HEK293 (cell line): ENCODE measurements at regions not wholly inside any gene's neighbourhood (a gene's known extent, or its start where the extent isn't known, plus 50 kb on each side); places are given as distances from the start of the nearest gene placed in this dataset.

Experiments used
- CTCF ChIA-PET: fragments of 350-600 bp; formaldehyde crosslinking; extraction: SDS; loops from one replicate; lab custom pipeline; 2021; ENCODE audit warnings: antibody characterized with exemption; lab: Yijun Ruan, JAX
- POLR2A ChIA-PET: fragments of 300-600 bp; formaldehyde crosslinking; extraction: SDS; loops from one replicate; lab custom pipeline; 2020; ENCODE audit warnings: antibody characterized with exemption, inconsistent platforms; lab: Yijun Ruan, JAX
- H3K27ac ChIP-seq: fragments of 200-500 bp; sonication (Bioruptor generic); 2 replicates; pipeline ENCODE4 v1.5.1; 2014; ENCODE audit warnings: low read depth, low read length, control low read depth, inconsistent platforms; ENCODE audit errors: extremely low read depth
- H3K36me3 ChIP-seq, 2 experiments: fragments of 200-500 bp in 1 of 2; sonication (Bioruptor generic) in 1 of 2; 1 replicate in 1 of 2; 2 replicates in 1 of 2; pipeline ENCODE4 v1.5.1; 2014 to 2017; ENCODE audit warnings: inconsistent platforms in 2 of 2, low read length in 2 of 2; ENCODE audit not compliant: control insufficient read depth in 2 of 2, insufficient read depth in 1 of 2
- H3K4me1 ChIP-seq: fragments of 200-500 bp; sonication (Bioruptor generic); 2 replicates; pipeline ENCODE4 v1.5.1; 2014; ENCODE audit warnings: mild to moderate bottlenecking, low read length, inconsistent platforms; ENCODE audit not compliant: control insufficient read depth, insufficient read depth
- H3K4me3 ChIP-seq: 2 replicates; pipeline ENCODE4 v1.5.1; 2011; ENCODE audit warnings: low read depth, mild to moderate bottlenecking, control low read depth, low read length, moderate library complexity
- H3K9me3 ChIP-seq: fragments of 200-500 bp; sonication (Bioruptor generic); 2 replicates; pipeline ENCODE4 v1.5.1; 2014; ENCODE audit warnings: low read depth, low read length, inconsistent platforms; ENCODE audit not compliant: control insufficient read depth, insufficient read depth
- BCL11A ChIP-seq: fragments of 450-650 bp; formaldehyde crosslinking; IDR thresholded peaks from 2 replicates; pipeline ENCODE4 v1.5.1; 2016; ENCODE audit warnings: low read depth, missing biosample characterization, missing genetic modification characterization
- HOXD13 ChIP-seq: sonication (generic); formaldehyde crosslinking; IDR thresholded peaks from 2 replicates; pipeline ENCODE4 v1.8.0; 2022; ENCODE audit warnings: missing genetic modification reagents, borderline replicate concordance
- KLF7 ChIP-seq: fragments of 450-650 bp; formaldehyde crosslinking; IDR thresholded peaks from 2 replicates; pipeline ENCODE4 v1.5.1; 2016; ENCODE audit warnings: missing biosample characterization, missing genetic modification characterization, borderline replicate concordance
- PATZ1 ChIP-seq: fragments of 450-650 bp; formaldehyde crosslinking; IDR thresholded peaks from 2 replicates; pipeline ENCODE4 v1.5.1; 2016; ENCODE audit warnings: missing biosample characterization, missing genetic modification characterization
- SP2 ChIP-seq: fragments of 450-650 bp; formaldehyde crosslinking; IDR thresholded peaks from 2 replicates; pipeline ENCODE4 v1.5.1; 2016; ENCODE audit warnings: missing biosample characterization, missing genetic modification characterization
- WT1 ChIP-seq: fragments of 450-650 bp; formaldehyde crosslinking; IDR thresholded peaks from 2 replicates; pipeline ENCODE4 v1.5.1; 2016; ENCODE audit warnings: missing biosample characterization, missing genetic modification characterization
- ZBTB11 ChIP-seq: fragments of 450-650 bp; formaldehyde crosslinking; conservative IDR thresholded peaks from 2 replicates; pipeline ENCODE4 v1.5.1; 2016; ENCODE audit warnings: low read depth, missing biosample characterization, missing genetic modification characterization
- ZFP69B ChIP-seq: fragments of 450-650 bp; formaldehyde crosslinking; IDR thresholded peaks from 2 replicates; pipeline ENCODE4 v1.5.1; 2016; ENCODE audit warnings: missing biosample characterization, missing genetic modification characterization
- ZIC2 ChIP-seq: fragments of 450-650 bp; formaldehyde crosslinking; IDR thresholded peaks from 2 replicates; pipeline ENCODE4 v1.5.1; 2016; ENCODE audit warnings: missing biosample characterization, missing genetic modification characterization
- ZNF112 ChIP-seq: fragments of 450-650 bp; formaldehyde crosslinking; IDR thresholded peaks from 2 replicates; pipeline ENCODE4 v1.5.0; 2017; ENCODE audit warnings: missing biosample characterization, missing genetic modification characterization
- ZNF140 ChIP-seq: fragments of 450-650 bp; formaldehyde crosslinking; IDR thresholded peaks from 2 replicates; pipeline ENCODE4 v1.5.1; 2016; ENCODE audit warnings: missing biosample characterization, missing genetic modification characterization
- ZNF148 ChIP-seq: fragments of 450-650 bp; formaldehyde crosslinking; IDR thresholded peaks from 2 replicates; pipeline ENCODE4 v1.5.0; 2017; ENCODE audit warnings: missing biosample characterization, missing genetic modification characterization, borderline replicate concordance
- ZNF214 ChIP-seq: fragments of 450-650 bp; formaldehyde crosslinking; IDR thresholded peaks from 2 replicates; pipeline ENCODE4 v1.5.1; 2017; ENCODE audit warnings: missing biosample characterization, mild to moderate bottlenecking, missing genetic modification characterization, borderline replicate concordance
- ZNF302 ChIP-seq: fragments of 450-650 bp; formaldehyde crosslinking; IDR thresholded peaks from 2 replicates; pipeline ENCODE4 v1.5.1; 2016; ENCODE audit warnings: missing biosample characterization, missing genetic modification characterization, low read depth
- ZNF366 ChIP-seq: fragments of 450-650 bp; formaldehyde crosslinking; conservative IDR thresholded peaks from 2 replicates; pipeline ENCODE4 v1.5.1; 2016; ENCODE audit warnings: missing biosample characterization, missing genetic modification characterization
- ZNF610 ChIP-seq: fragments of 450-650 bp; formaldehyde crosslinking; IDR thresholded peaks from 2 replicates; pipeline ENCODE4 v1.5.1; 2016; ENCODE audit warnings: missing biosample characterization, missing genetic modification characterization, borderline replicate concordance
- ZNF624 ChIP-seq: fragments of 450-650 bp; formaldehyde crosslinking; IDR thresholded peaks from 2 replicates; pipeline ENCODE4 v1.5.1; 2017; ENCODE audit warnings: missing biosample characterization, missing genetic modification characterization
- ZNF660 ChIP-seq: fragments of 450-650 bp; IDR thresholded peaks from 2 replicates; pipeline ENCODE4 v1.5.1; 2018; ENCODE audit warnings: missing biosample characterization, mild to moderate bottlenecking, missing genetic modification characterization
- ZNF664 ChIP-seq: fragments of 450-650 bp; formaldehyde crosslinking; IDR thresholded peaks from 2 replicates; pipeline ENCODE4 v1.5.1; 2016; ENCODE audit warnings: missing biosample characterization, missing genetic modification characterization
- ZNF692 ChIP-seq: fragments of 450-650 bp; formaldehyde crosslinking; IDR thresholded peaks from 2 replicates; pipeline ENCODE4 v1.5.1; 2016; ENCODE audit warnings: missing biosample characterization, missing genetic modification characterization
- ZNF707 ChIP-seq: fragments of 450-650 bp; formaldehyde crosslinking; IDR thresholded peaks from 2 replicates; pipeline ENCODE4 v1.5.1; 2016; ENCODE audit warnings: missing biosample characterization, missing genetic modification characterization
- ZNF747 ChIP-seq: fragments of 450-650 bp; formaldehyde crosslinking; IDR thresholded peaks from 2 replicates; pipeline ENCODE4 v1.5.1; 2016; ENCODE audit warnings: missing biosample characterization, missing genetic modification characterization
- ZSCAN16 ChIP-seq: fragments of 450-650 bp; formaldehyde crosslinking; IDR thresholded peaks from 2 replicates; pipeline ENCODE4 v1.5.1; 2016; ENCODE audit warnings: missing biosample characterization, missing genetic modification characterization
- ZSCAN5A ChIP-seq: fragments of 450-650 bp; formaldehyde crosslinking; IDR thresholded peaks from 2 replicates; pipeline ENCODE4 v1.5.1; 2016; ENCODE audit warnings: missing biosample characterization, missing genetic modification characterization

GRCh38 chr5:32991421-32991815 is 280.3 kb downstream of the NPR3 start:
- Histone ChIP-seq H3K36me3 (no peaks in the 10 kb centered on the region), H3K4me1 (no peaks in the 10 kb centered on the region), H3K9me3 (no peaks in the 10 kb centered on the region), H3K27ac (no peak overlapping the region), H3K4me3 (no peak overlapping the region)
- POLR2A ChIA-PET, result no interaction called here
- CTCF ChIA-PET, result no interaction called here
- TF ChIP-seq HOXD13 (CRISPR knock-in tag) (no peak), WT1 (no peak), ZNF214 (no peak), ZNF707 (tag by site-specific recombination) (no peak), ZNF692 (tag by site-specific recombination) (no peak), ZBTB11 (tag by site-specific recombination) (no peak), ZNF664 (tag by site-specific recombination) (no peak), ZSCAN16 (tag by site-specific recombination) (no peak), ZNF624 (no peak), SP2 (tag by site-specific recombination) (no peak), KLF7 (no peak), ZNF112 (no peak), ZNF747 (no peak), ZIC2 (tag by site-specific recombination) (no peak), ZNF366 (tag by site-specific recombination) (no peak), ZSCAN5A (tag by site-specific recombination) (no peak), ZNF660 (tag by site-specific recombination) (no peak), ZNF148 (tag by site-specific recombination) (no peak)

- Histone ChIP-seq H3K9me3 (no peaks in the 10 kb centered on the region), H3K36me3 (no peaks in the 10 kb centered on the region), H3K4me3 (no peak overlapping the region), H3K27ac (no peak overlapping the region), H3K4me1 (no peaks in the 10 kb centered on the region)
- ChIA-PET POLR2A (no interaction called here), CTCF (no interaction called here)
- no peak for TF ChIP-seq ZNF140 (tag by site-specific recombination)
- no peak for TF ChIP-seq ZFP69B
- TF ChIP-seq BCL11A (tag by site-specific recombination), result no peak
- TF ChIP-seq ZNF660 (tag by site-specific recombination), result no peak
- TF ChIP-seq ZNF610 (tag by site-specific recombination), result no peak
- no peak for TF ChIP-seq PATZ1 (tag by site-specific recombination)
- no peak for TF ChIP-seq ZNF302 (tag by site-specific recombination)
- TF ChIP-seq, all 188 proteins: peak for 0
These were observed 285.2 kb downstream of the NPR3 start for GRCh38 chr5:32996336-32996735.
